ENCODE measurements at regions not wholly inside any gene's neighbourhood (a gene's known extent, or its start where the extent isn't known, plus 50 kb on each side); places are given as distances from the start of the nearest gene placed in this dataset.
"Not testable (repeated sequence)": the region's sequence is repeated elsewhere in the genome, so short reads cannot be mapped to it uniquely, and the experiment has no call there.

GRCh38 chr11:87659807-87660206 is 515.4 kb downstream of the RAB38 start:
- DNase-seq (ENCODE audit: low spot score) = no peak
- FAIRE-seq = no peak

DNA sequence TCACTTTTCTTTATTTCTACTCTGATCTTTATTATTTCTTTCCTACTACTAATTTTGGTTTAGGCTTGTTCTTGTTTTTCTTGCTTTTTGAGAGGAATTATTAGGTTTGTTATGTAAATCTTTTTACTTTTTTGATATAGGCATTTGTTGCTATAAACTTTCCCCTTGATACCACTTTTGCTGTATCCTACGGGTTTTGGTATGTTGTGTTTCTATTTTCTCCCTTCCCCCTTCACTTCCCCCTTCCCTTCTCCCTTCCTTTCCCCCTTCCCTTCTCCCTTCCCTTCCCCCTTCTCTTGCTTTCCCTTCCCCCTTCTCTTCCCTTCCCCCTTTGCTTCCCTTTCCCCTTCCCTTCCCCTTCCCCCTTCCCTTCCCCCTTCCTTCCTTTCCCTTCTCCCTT is 529.6 kb downstream of the RAB38 start:
- DNase-seq (ENCODE audit: low spot score) (no peak), FAIRE-seq (no peak)

DNA sequence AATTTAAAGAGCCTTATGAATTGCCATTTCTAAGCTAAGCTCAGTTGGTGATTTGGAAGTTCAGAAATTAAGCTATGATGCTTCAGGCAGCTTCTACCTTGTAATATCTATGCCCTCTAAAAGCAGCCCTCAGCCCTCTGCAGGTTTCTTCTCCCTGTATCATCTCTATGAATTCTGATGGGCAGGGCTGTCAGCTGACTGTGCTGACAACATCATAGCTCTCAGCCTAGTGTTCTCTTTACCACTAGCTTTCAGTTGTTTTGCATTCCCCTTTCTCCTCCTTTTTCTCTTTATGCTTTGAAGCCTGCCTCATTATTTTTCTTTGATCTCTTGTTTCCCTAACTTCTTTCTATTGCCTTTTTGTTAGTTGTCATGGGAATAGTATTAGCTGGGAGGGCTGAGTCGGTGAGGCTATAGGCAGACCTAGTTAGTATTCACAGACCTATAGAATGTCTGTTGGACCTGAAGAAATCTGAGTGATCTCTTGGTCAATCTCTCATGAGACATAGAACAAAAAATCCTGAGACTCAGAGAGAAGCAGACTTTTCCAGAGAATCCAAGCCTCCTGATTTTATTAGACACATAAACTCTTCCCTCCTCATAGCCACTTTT is 535.4 kb downstream of the RAB38 start:
- FAIRE-seq (no peak), DNase-seq (ENCODE audit: low spot score) (no peak)

- DNase-seq (ENCODE audit: low spot score) (no peak), FAIRE-seq (no peak)
Observed at GRCh38 chr11:87635001-87635400, 540.2 kb downstream of the RAB38 start.

- FAIRE-seq = no peak
- DNase-seq (ENCODE audit: low spot score) = no peak
Observed at GRCh38 chr11:87634331-87634730, 540.9 kb downstream of the RAB38 start.

DNA sequence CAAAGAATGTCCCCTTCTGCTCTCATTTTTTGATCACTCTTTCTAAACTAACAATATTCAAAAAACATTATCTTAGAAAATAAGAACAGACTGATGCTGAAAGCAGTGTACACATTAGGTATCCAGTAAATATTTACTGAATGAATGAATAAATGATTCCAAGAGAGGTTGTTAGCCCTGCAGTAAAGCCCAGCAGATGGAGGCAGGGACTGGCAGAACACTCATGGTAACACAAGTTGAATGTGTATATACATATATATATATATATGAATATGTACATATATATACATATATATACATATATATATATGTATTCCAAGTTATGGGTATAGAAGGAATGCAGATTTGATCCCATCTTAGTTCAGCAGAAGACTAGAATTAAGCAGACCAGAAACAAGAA is 546.3 kb downstream of the RAB38 start:
- DNase-seq (ENCODE audit: low spot score) (no peak), FAIRE-seq (no peak)

DNA sequence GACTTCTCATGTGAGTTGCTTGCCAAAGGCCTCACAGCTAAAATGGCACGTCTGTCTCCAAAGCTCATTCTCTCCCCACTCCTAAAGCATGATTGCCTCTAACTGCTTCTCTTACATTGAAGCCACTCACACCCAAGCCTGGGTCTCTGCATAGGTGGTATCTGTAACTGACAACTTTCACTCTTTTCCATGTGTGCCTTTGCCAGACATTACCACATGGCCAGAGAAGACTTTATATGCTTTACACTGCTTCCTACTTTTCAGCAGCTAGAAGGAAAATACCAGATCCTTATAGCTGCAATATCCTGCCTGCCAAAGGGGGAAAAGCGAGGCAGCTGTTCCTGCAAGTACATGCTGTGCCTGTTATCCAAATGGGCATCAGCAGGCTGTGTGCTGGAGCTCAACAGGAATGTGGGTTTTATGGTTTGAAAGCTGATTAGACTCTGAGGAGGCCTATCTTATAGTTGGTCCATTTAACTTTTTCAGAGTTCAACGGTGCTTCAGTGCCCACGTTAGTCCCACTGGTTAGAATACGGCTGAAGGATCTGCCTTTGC is 547.1 kb downstream of the RAB38 start:
- FAIRE-seq (no peak), DNase-seq (ENCODE audit: low spot score) (no peak)

DNA sequence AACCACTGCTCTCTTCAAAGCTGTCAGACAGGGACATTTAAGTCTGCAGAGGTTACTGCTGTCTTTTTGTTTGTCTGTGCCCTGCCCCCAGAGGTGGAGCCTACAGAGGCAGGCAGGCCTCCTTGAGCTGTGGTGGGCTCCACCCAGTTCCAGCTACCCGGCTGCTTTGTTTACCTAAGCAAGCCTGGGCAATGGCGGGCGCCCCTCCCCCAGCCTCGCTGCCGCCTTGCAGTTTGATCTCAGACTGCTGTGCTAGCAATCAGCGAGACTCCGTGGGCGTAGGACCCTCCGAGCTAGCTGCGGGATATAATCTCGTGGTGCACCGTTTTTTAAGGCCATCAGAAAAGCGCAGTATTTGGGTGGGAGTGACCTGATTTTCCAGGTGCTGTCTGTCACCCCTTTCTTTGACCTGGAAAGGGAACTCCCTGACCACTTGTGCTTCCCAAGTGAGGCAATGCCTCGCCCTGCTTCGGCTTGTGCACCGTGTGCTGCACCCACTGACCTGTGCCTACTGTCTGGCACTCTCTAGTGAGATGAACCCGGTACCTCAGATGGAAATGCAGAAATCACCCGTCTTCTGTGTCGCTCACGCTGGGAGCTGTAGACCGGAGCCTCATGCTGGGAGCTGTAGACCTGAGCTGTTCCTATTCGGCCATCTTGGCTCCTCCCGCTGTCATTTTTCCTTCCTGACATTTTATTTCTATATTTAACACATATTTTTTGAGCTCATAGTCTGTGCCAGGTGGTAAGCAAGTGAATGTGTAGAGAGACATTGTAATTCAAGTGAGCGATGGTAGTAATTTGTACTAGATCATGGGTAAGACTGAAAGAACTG is 551.5 kb downstream of the RAB38 start:
- FAIRE-seq; DNase-seq (ENCODE audit: low spot score): not testable (repeated sequence)

GRCh38 chr11:87616511-87616910 is 558.7 kb downstream of the RAB38 start:
- DNase-seq (ENCODE audit: low spot score) (no peak), FAIRE-seq (no peak)

DNA sequence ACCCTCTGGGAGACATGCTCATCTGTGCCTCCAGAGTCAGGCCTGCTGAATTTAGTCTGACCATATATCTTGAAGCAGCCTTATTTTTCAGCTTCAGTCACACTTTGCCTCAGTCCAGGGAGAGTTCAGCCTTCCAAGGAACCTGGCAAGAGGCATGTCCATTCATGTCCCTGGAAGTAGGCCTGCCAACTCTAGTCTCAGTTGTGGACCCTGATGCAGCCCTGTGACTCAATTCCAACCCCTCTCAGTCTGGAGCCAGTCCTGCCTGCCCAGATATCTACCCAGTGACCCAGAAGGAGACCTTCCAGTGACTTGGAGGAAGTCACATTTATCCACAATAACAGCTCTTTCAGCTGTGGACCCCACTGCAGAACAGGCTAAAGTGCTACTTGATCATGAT is 566.6 kb downstream of the TMEM135 start:
- FAIRE-seq (no peak), DNase-seq (ENCODE audit: low spot score) (no peak)

DNA sequence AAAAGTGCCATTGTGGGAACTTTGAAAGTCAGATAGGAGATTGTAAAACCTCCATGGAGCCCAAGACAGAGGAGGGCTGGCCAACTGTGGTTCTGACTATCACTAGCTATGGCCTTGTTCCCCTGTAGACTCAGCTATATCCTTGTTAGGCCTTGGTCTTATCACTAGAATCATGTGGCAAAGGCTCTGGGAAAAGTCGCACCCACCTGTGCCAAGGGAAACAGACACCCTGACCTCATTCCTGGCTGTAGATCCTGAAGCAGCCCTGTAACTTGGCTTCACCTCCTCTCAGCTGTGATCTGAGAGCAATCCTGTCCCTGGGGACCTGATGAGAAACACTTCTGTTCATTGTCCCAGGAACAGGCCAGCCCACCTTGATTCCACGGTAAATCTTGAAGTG is 566.2 kb downstream of the TMEM135 start:
- DNase-seq (ENCODE audit: low spot score) = no peak
- no peak for FAIRE-seq

- FAIRE-seq (no peak), DNase-seq (ENCODE audit: low spot score) (no peak)
Observed at GRCh38 chr11:87602776-87603175, 565.0 kb downstream of the TMEM135 start.

DNA sequence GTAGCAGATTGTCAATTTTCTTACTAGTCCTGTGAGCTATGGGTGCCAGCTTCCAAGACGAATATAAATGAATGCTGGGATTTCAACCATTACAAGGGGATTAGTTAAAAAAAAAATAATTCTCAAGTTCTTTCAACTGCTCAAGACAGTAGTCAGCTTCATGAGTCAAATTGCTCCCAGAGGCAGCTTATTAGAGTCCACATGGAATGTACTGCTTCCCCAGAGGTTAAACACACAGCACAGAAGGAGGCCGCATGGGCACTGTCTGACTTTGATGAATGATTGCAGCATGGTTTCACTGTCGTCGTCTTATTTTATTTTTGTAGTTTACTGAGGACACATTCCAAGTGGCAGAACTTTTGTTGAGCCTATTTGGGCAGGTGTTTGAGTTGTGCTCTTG is 563.2 kb downstream of the TMEM135 start:
- FAIRE-seq (no peak), DNase-seq (ENCODE audit: low spot score) (no peak)

DNA sequence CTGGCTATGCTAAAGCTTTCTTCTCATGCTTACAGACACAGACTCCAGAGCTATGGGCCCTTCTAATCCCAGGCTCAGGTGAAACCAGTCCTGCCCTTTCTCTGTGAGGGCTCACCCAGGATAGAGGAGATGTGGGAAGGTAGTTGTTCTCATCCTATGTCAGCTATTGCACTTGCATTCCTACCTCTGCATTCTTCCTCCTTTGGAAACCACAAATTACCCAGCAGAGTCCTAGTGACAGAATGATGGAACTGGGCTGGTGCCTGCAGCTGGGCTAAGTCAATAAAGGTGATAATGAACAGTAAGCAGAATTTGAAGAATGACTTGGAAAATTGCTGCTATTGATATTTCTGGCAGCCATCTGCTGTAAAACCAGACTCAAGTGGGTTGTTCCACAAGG is 560.0 kb downstream of the TMEM135 start:
- FAIRE-seq = no peak

GRCh38 chr11:87596176-87596575 is 558.4 kb downstream of the TMEM135 start:
- FAIRE-seq (no peak), DNase-seq (ENCODE audit: low spot score) (no peak)

More for the DNA sequence above, 560.0 kb downstream of the TMEM135 start:
- no peak for DNase-seq (ENCODE audit: low spot score)

DNA sequence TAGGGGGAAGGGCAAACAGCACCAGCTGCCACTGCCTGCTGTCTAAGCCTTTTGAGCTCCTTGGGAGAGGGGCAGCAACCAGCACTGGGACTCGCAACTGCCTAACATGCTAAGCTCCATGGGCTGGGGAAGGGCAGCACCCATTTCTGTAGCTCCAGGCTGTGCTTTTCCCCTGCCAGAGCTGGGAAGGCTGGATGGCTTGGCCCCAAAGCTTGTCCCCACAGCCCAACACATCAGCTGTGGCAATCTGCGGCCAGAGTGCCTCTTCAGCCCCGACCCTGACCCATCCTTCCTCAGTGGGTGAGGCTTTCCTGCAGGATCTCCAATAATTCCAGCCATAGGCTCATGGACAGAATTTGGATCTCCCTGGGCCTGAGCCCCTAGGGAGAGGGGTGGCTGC is 551.3 kb downstream of the TMEM135 start:
- FAIRE-seq (no peak), DNase-seq (ENCODE audit: low spot score) (no peak)

GRCh38 chr11:87585613-87586012 is 547.9 kb downstream of the TMEM135 start:
- FAIRE-seq; DNase-seq (ENCODE audit: low spot score): not testable (repeated sequence)

GRCh38 chr11:87583931-87584330 is 546.2 kb downstream of the TMEM135 start:
- no peak for DNase-seq (ENCODE audit: low spot score)
- FAIRE-seq = no peak

DNA sequence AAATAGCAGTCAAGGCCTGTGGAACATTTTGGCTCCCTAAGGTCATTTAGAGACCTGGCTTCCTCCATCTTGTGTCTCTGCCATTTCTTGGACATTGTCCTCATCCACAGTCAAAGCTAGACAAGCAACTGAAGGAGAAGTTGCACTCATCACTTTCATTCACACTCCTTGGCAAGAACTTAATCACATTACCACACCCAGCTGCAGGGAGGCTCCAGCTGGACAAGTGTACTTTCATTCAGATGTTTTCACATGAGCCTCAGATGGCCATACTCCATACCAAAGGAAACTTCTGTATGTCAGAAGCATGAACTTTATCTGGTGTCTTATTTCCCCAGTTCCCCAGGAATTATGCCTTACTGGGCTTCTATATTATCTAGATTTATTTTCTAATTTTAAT is 537.4 kb downstream of the TMEM135 start:
- DNase-seq (ENCODE audit: low spot score) (no peak), FAIRE-seq (no peak)

DNA sequence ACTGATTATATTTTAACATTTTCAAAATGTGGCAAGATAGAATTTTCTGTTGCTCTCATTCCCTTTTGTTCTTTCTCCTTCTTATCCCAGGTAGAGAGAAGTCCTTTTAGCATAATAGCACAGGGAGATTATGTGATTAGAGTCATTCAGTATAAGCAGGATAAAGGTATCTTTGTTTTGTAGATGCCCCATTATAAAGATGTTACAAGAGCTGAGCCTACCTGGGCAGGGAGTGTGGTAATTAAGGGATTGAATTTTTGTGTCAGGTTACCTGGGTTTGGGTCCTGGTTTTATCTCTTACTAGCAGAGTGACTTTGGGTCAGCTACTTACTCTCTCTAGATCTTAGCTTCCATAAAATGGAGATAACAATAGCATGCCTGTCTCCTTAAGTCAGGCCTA is 536.5 kb downstream of the TMEM135 start:
- FAIRE-seq = no peak
- DNase-seq (ENCODE audit: low spot score) = no peak

DNA sequence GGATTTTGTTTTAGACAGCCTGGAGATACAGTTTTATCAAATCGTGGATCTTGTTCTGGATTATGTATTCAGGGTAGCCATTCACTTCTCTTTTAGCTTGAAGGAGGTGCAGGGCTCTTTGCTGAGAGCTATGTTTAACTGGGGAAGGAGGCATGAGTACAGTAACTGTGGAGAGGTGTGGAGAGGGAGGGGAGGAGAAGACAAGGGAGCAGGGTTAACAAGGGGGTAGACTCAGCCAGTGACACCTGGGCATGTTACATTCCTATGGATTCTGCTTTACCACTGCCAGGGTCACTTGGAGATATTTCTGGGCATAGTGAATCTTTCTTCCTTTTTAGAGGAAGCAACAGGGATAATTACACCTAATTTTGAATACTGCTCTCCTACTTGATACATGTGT is 536.0 kb downstream of the TMEM135 start:
- FAIRE-seq = no peak
- no peak for DNase-seq (ENCODE audit: low spot score)

DNA sequence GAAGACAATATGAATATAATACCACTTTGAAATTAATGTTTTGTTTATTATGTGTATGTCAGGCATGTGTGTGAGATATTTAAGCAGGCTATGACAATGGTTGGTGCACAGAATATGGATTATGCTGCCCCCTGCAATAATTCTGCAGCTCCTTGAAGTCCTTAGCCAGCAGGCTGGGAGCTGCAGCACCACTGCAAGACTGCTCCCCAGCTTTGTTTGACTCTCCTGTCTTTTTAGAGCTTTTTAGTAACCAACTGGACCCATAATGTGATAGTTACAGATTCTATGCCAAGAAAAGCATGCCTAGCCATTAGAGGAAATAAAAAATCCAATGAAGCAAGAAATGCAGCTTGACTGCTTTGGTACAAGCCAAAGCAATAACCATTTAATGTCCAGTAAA is 535.1 kb downstream of the TMEM135 start:
- no peak for DNase-seq (ENCODE audit: low spot score)
- FAIRE-seq = no peak

DNA sequence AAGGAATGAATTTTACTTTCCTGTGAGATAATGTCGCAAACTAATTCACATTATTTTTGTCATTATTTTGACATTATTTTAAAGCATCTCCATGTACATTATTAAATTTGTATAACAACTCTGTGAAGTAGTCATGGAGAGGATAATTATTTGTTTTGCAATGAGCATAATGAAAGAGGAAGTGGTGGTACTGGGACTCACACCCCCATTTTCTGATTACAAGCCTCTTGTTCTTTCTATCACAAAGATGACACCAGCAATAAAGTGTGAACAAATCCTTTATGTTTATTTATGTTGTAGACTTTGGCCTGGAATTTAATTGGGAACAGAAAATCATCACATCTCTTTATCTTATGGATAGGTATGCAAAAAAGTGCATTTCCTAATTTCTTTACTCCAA is 522.6 kb downstream of the TMEM135 start:
- FAIRE-seq (no peak), DNase-seq (ENCODE audit: low spot score) (no peak)

Measured in RCC 7860 (cell line).